Neural progenitor cell (in vitro differentiated cells): ENCODE measurements at regions not wholly inside any gene's neighbourhood (a gene's known extent, or its start where the extent isn't known, plus 50 kb on each side); places are given as distances from the start of the nearest gene placed in this dataset.
"Not testable (repeated sequence)": the region's sequence is repeated elsewhere in the genome, so short reads cannot be mapped to it uniquely, and the experiment has no call there.

Source experiments
- DNase-seq: peaks from one replicate; pipeline ENCODE4 v3.0.0-alpha.2; 2016; ENCODE audit warnings: low spot score
- H2AFZ ChIP-seq: fragments of 200-600 bp; sonication (generic); replicated peaks from 2 replicates; pipeline ENCODE4 v1.6.1; 2016; ENCODE audit warnings: antibody characterized with exemption
- H3F3A ChIP-seq: fragments of 200-600 bp; sonication (generic); 2 replicates; pipeline ENCODE4 v1.6.1; 2016; ENCODE audit warnings: antibody characterized with exemption, low read depth
- H3K27ac ChIP-seq: fragments of 200-600 bp; sonication (generic); 2 replicates; pipeline ENCODE4 v1.5.1; 2016; ENCODE audit warnings: mild to moderate bottlenecking
- H3K27me3 ChIP-seq: fragments of 200-600 bp; sonication (generic); 2 replicates; pipeline ENCODE4 v1.6.1; 2016; ENCODE audit warnings: mild to moderate bottlenecking, moderate library complexity
- H3K36me3 ChIP-seq: fragments of 200-600 bp; sonication (generic); 2 replicates; pipeline ENCODE4 v1.5.1; 2016
- H3K4me1 ChIP-seq: fragments of 200-600 bp; sonication (generic); 2 replicates; pipeline ENCODE4 v1.6.1; 2016; ENCODE audit warnings: mixed run types
- H3K4me2 ChIP-seq: fragments of 200-600 bp; sonication (generic); 2 replicates; pipeline ENCODE4 v1.6.1; 2016
- H3K4me3 ChIP-seq: fragments of 200-600 bp; sonication (generic); 2 replicates; pipeline ENCODE4 v1.5.1; 2016
- H3K79me2 ChIP-seq: fragments of 200-600 bp; sonication (generic); 2 replicates; pipeline ENCODE4 v1.6.1; 2016; ENCODE audit warnings: low read depth
- H3K9ac ChIP-seq: fragments of 200-600 bp; sonication (generic); 2 replicates; pipeline ENCODE4 v1.6.1; 2016
- H3K9me3 ChIP-seq: fragments of 200-600 bp; sonication (generic); 2 replicates; pipeline ENCODE4 v1.5.1; 2016; ENCODE audit warnings: low read depth
- H4K20me1 ChIP-seq: fragments of 200-600 bp; sonication (generic); 2 replicates; pipeline ENCODE4 v1.6.1; 2016; ENCODE audit warnings: low read depth
- H3K27ac Mint-ChIP-seq: 3 replicates; pipeline ENCODE4 v1.8.0; 2021; ENCODE audit warnings: mixed read lengths
- H3K27me3 Mint-ChIP-seq: 2 replicates; pipeline ENCODE4 v1.8.0; 2022; ENCODE audit warnings: low read depth, mild to moderate bottlenecking, inconsistent platforms, moderate library complexity, mixed read lengths; ENCODE audit not compliant: insufficient read depth
- H3K36me3 Mint-ChIP-seq: 3 replicates; pipeline ENCODE4 v1.8.0; 2021; ENCODE audit warnings: mixed read lengths
- H3K4me1 Mint-ChIP-seq: 3 replicates; pipeline ENCODE4 v1.8.0; 2021; ENCODE audit warnings: mixed read lengths
- H3K4me3 Mint-ChIP-seq: 3 replicates; pipeline ENCODE4 v1.8.0; 2021; ENCODE audit warnings: mild to moderate bottlenecking, moderate library complexity, mixed read lengths
- H3K9me3 Mint-ChIP-seq: 3 replicates; pipeline ENCODE4 v1.8.0; 2020; ENCODE audit warnings: mixed read lengths
- CTCF ChIP-seq: fragments of 200-600 bp; sonication (generic); IDR thresholded peaks from 2 replicates; pipeline ENCODE4 v1.5.1; 2017; ENCODE audit warnings: antibody characterized with exemption, mild to moderate bottlenecking
- EZH2 ChIP-seq: fragments of 200-600 bp; sonication (generic); IDR thresholded peaks from 2 replicates; pipeline ENCODE4 v1.6.1; 2017; ENCODE audit warnings: antibody characterized with exemption, mild to moderate bottlenecking, moderate library complexity
- EZH2phosphoT487 ChIP-seq: fragments of 200-600 bp; sonication (generic); IDR thresholded peaks from 2 replicates; pipeline ENCODE4 v1.6.1; 2017; ENCODE audit warnings: antibody characterized with exemption

- H3K4me2 ChIP-seq, result no peak overlapping the region
- DNase-seq, result no peak
- no peaks in the 10 kb centered on the region for H4K20me1 ChIP-seq
- H3K4me3 Mint-ChIP-seq, result no peak overlapping the region
- H3K79me2 ChIP-seq, result no peaks in the 10 kb centered on the region
- H3K27ac Mint-ChIP-seq, result no peak overlapping the region
- no peak overlapping the region for H3K27ac ChIP-seq
- no peaks in the 10 kb centered on the region for H3K36me3 Mint-ChIP-seq
- H3K9ac ChIP-seq, result no peak overlapping the region
- no peaks in the 10 kb centered on the region for H3K4me1 ChIP-seq
- peaks cover 3% of the 10 kb centered on the region for H3K9me3 Mint-ChIP-seq
- TF ChIP-seq EZH2phosphoT487 (no peak), EZH2 (no peak), CTCF (no peak)
- H3K27me3 ChIP-seq, result no peaks in the 10 kb centered on the region
- no peaks in the 10 kb centered on the region for H3K4me1 Mint-ChIP-seq
- H2AFZ ChIP-seq, result no peak overlapping the region
- H3F3A ChIP-seq, result no peaks in the 10 kb centered on the region
- H3K4me3 ChIP-seq, result no peak overlapping the region
- no peaks in the 10 kb centered on the region for H3K36me3 ChIP-seq
- H3K27me3 Mint-ChIP-seq, result peaks cover 3% of the 10 kb centered on the region
- no peaks in the 10 kb centered on the region for H3K9me3 ChIP-seq
Measured at GRCh38 chr5:17978954-17979353, 344.7 kb downstream of the TAF11L14 start.

GRCh38 chr5:17982626-17983025, 348.4 kb downstream of the TAF11L14 start:
- not testable (repeated sequence) for H3K4me1 ChIP-seq, H3K9ac ChIP-seq, H3K4me3 ChIP-seq, H3K4me3 Mint-ChIP-seq, H4K20me1 ChIP-seq, H3F3A ChIP-seq, H3K27me3 Mint-ChIP-seq, H3K27me3 ChIP-seq, H3K36me3 Mint-ChIP-seq, H3K9me3 ChIP-seq, H2AFZ ChIP-seq, H3K4me2 ChIP-seq, H3K27ac Mint-ChIP-seq, H3K27ac ChIP-seq, DNase-seq, H3K36me3 ChIP-seq, H3K4me1 Mint-ChIP-seq, H3K9me3 Mint-ChIP-seq, H3K79me2 ChIP-seq

GRCh38 chr5:17989036-17989435, 354.8 kb downstream of the TAF11L14 start:
- Mint-ChIP-seq H3K27me3 (peaks cover 2% of the 10 kb centered on the region), H3K9me3 (peaks cover 2% of the 10 kb centered on the region), H3K36me3 (no peaks in the 10 kb centered on the region), H3K4me3 (no peak overlapping the region), H3K27ac (no peak overlapping the region), H3K4me1 (peaks cover 26% of the 10 kb centered on the region)
- H3K4me1 ChIP-seq, result no peaks in the 10 kb centered on the region
- no peaks in the 10 kb centered on the region for H3K9me3 ChIP-seq
- no peaks in the 10 kb centered on the region for H3F3A ChIP-seq
- H3K4me3 ChIP-seq, result no peak overlapping the region
- H3K36me3 ChIP-seq, result no peaks in the 10 kb centered on the region
- no peak overlapping the region for H3K4me2 ChIP-seq
- DNase-seq, result no peak
- TF ChIP-seq EZH2 (no peak), CTCF (no peak), EZH2phosphoT487 (no peak)
- no peak overlapping the region for H2AFZ ChIP-seq
- H4K20me1 ChIP-seq, result no peaks in the 10 kb centered on the region
- H3K79me2 ChIP-seq, result no peaks in the 10 kb centered on the region
- H3K27me3 ChIP-seq, result no peaks in the 10 kb centered on the region
- no peak overlapping the region for H3K9ac ChIP-seq
- no peak overlapping the region for H3K27ac ChIP-seq

- no peaks in the 10 kb centered on the region for H3F3A ChIP-seq
- no peaks in the 10 kb centered on the region for H3K79me2 ChIP-seq
- Mint-ChIP-seq H3K4me3 (no peak overlapping the region), H3K27me3 (no peaks in the 10 kb centered on the region), H3K27ac (no peak overlapping the region), H3K36me3 (no peaks in the 10 kb centered on the region), H3K4me1 (peaks cover 26% of the 10 kb centered on the region), H3K9me3 (peaks cover 2% of the 10 kb centered on the region)
- TF ChIP-seq EZH2 (no peak), EZH2phosphoT487 (no peak), CTCF (no peak)
- H3K4me1 ChIP-seq, result no peaks in the 10 kb centered on the region
- DNase-seq, result no peak
- no peak overlapping the region for H3K4me2 ChIP-seq
- no peak overlapping the region for H2AFZ ChIP-seq
- no peaks in the 10 kb centered on the region for H4K20me1 ChIP-seq
- no peak overlapping the region for H3K4me3 ChIP-seq
- no peaks in the 10 kb centered on the region for H3K9me3 ChIP-seq
- H3K9ac ChIP-seq, result no peak overlapping the region
- H3K27me3 ChIP-seq, result no peaks in the 10 kb centered on the region
- H3K36me3 ChIP-seq, result no peaks in the 10 kb centered on the region
- no peak overlapping the region for H3K27ac ChIP-seq
Measured at GRCh38 chr5:17989567-17990563, 355.6 kb downstream of the TAF11L14 start.
